Thyroid gland (tissue), 4 donors: ENCODE measurements at regions not wholly inside any gene's neighbourhood (a gene's known extent, or its start where the extent isn't known, plus 50 kb on each side); places are given as distances from the start of the nearest gene placed in this dataset.

Source experiments
- CTCF ChIP-seq, 6 experiments: fragments of 200-600 bp in 3 of 6; fragments of 450-650 bp in 3 of 6; sonication (generic) in 3 of 6; IDR thresholded peaks; one replicate each; pipeline ENCODE4 v1.5.1; 2016 to 2019; ENCODE audit warnings: antibody characterized with exemption in 6 of 6, mild to moderate bottlenecking in 2 of 6, inconsistent platforms in 1 of 6, moderate library complexity in 1 of 6
- POLR2A ChIP-seq, 2 donors: fragments of 450-650 bp; IDR thresholded peaks; one replicate each; pipeline ENCODE4 v1.6.1; 2017; ENCODE audit warnings: antibody characterized with exemption in 2 of 2, mild to moderate bottlenecking in 2 of 2, moderate library complexity in 1 of 2

GRCh38 chr13:22154041-22154440 lies 483.2 kb downstream of the FGF9 start:
- TF ChIP-seq CTCF (IDR thresholded peaks at IDR 0.05) (no peak), POLR2A (IDR thresholded peaks at IDR 0.05) (no peak)
